GM23338 (cell line): ENCODE measurements at regions not wholly inside any gene's neighbourhood (a gene's known extent, or its start where the extent isn't known, plus 50 kb on each side); places are given as distances from the start of the nearest gene placed in this dataset.

Experiments used
- ATAC-seq: fragments of 200-7000 bp; cut with Tn5 transposase; 3 replicates; pipeline ENCODE4 v1.9.1; 2020
- DNase-seq: peaks from one replicate; pipeline ENCODE4 v3.0.0-alpha.2; 2015; ENCODE audit warnings: low spot score
- H2AFZ ChIP-seq: fragments of 200-600 bp; sonication (generic); 2 replicates; pipeline ENCODE4 v1.8.0; 2016; ENCODE audit warnings: antibody characterized with exemption, mild to moderate bottlenecking, moderate library complexity
- H3F3A ChIP-seq: fragments of 200-600 bp; sonication (generic); replicated peaks from 2 replicates; pipeline ENCODE4 v1.8.0; 2017; ENCODE audit warnings: antibody characterized with exemption, mixed run types, low read depth
- H3K27ac ChIP-seq: fragments of 200-600 bp; sonication (generic); 2 replicates; pipeline ENCODE4 v1.6.1; 2016; ENCODE audit warnings: low read depth
- H3K27me3 ChIP-seq: fragments of 200-600 bp; sonication (generic); 2 replicates; pipeline ENCODE4 v1.8.0; 2016; ENCODE audit warnings: mild to moderate bottlenecking, mixed run types, moderate library complexity; ENCODE audit not compliant: insufficient read depth
- H3K36me3 ChIP-seq: fragments of 200-600 bp; sonication (generic); 2 replicates; pipeline ENCODE4 v1.8.0; 2016; ENCODE audit warnings: mild to moderate bottlenecking; ENCODE audit not compliant: insufficient read depth
- H3K4me1 ChIP-seq: fragments of 200-600 bp; sonication (generic); 2 replicates; pipeline ENCODE4 v1.8.0; 2016; ENCODE audit warnings: mild to moderate bottlenecking, moderate library complexity; ENCODE audit not compliant: insufficient read depth
- H3K4me2 ChIP-seq: fragments of 200-600 bp; sonication (generic); 2 replicates; pipeline ENCODE4 v1.7.1; 2017; ENCODE audit warnings: mixed run types
- H3K4me3 ChIP-seq: fragments of 200-600 bp; sonication (generic); 2 replicates; pipeline ENCODE4 v1.6.1; 2016; ENCODE audit warnings: mixed run types
- H3K79me2 ChIP-seq: fragments of 200-600 bp; sonication (generic); replicated peaks from 2 replicates; pipeline ENCODE4 v1.8.0; 2017; ENCODE audit warnings: mild to moderate bottlenecking; ENCODE audit not compliant: insufficient read depth
- H3K9me2 ChIP-seq: fragments of 200-600 bp; sonication (generic); 2 replicates; pipeline ENCODE4 v1.8.0; 2017; ENCODE audit not compliant: insufficient read depth
- H4K20me1 ChIP-seq: fragments of 200-600 bp; sonication (generic); replicated peaks from 2 replicates; pipeline ENCODE4 v1.8.0; 2017; ENCODE audit warnings: mild to moderate bottlenecking; ENCODE audit not compliant: insufficient read depth
- H3K27ac Mint-ChIP-seq: 2 replicates; pipeline ENCODE4 v1.8.0; 2020; ENCODE audit warnings: inconsistent platforms, mild to moderate bottlenecking, moderate library complexity, mixed read lengths
- H3K27me3 Mint-ChIP-seq: 3 replicates; pipeline ENCODE4 v1.8.0; 2022; ENCODE audit warnings: low read depth, mild to moderate bottlenecking, moderate library complexity, mixed read lengths, inconsistent platforms; ENCODE audit not compliant: insufficient read depth, poor library complexity
- H3K36me3 Mint-ChIP-seq: 3 replicates; pipeline ENCODE4 v1.8.0; 2021; ENCODE audit warnings: low read depth, mild to moderate bottlenecking, inconsistent platforms, moderate library complexity, mixed read lengths
- H3K4me1 Mint-ChIP-seq: 3 replicates; pipeline ENCODE4 v1.8.0; 2020; ENCODE audit warnings: mild to moderate bottlenecking, inconsistent platforms, mixed read lengths
- H3K4me3 Mint-ChIP-seq: 3 replicates; pipeline ENCODE4 v1.8.0; 2021; ENCODE audit warnings: moderate library complexity, mild to moderate bottlenecking, inconsistent platforms, mixed read lengths
- H3K9me3 Mint-ChIP-seq: 3 replicates; pipeline ENCODE4 v1.8.0; 2020; ENCODE audit warnings: moderate library complexity, mild to moderate bottlenecking, inconsistent platforms, mixed read lengths
- CREB1 ChIP-seq: fragments of 250-450 bp; sonication (Bioruptor Pico); IDR thresholded peaks from 2 replicates; pipeline ENCODE4 v1.5.0; 2020; ENCODE audit warnings: low read depth, mild to moderate bottlenecking, moderate library complexity
- ETS1 ChIP-seq: IDR thresholded peaks from 2 replicates; pipeline ENCODE4 v1.6.1; 2016; ENCODE audit warnings: antibody characterized with exemption
- EZH2 ChIP-seq: fragments of 200-600 bp; sonication (generic); IDR thresholded peaks from one replicate; pipeline ENCODE4 v1.8.0; 2017; ENCODE audit warnings: antibody characterized with exemption, mild to moderate bottlenecking, low read depth; ENCODE audit not compliant: unreplicated experiment
- EZH2phosphoT487 ChIP-seq: fragments of 200-600 bp; sonication (generic); IDR thresholded peaks from one replicate; pipeline ENCODE4 v1.8.1; 2018; ENCODE audit warnings: antibody characterized with exemption; ENCODE audit not compliant: unreplicated experiment
- JUNB ChIP-seq: IDR thresholded peaks from one replicate; pipeline ENCODE4 v1.6.1; 2016; ENCODE audit warnings: antibody characterized with exemption; ENCODE audit not compliant: unreplicated experiment
- NANOG ChIP-seq: IDR thresholded peaks from 2 replicates; pipeline ENCODE4 v1.6.1; 2016; ENCODE audit warnings: antibody characterized with exemption, borderline replicate concordance
- POLR2AphosphoS5 ChIP-seq: IDR thresholded peaks from 2 replicates; pipeline ENCODE4 v1.6.1; 2016; ENCODE audit warnings: antibody characterized with exemption, low read depth
- ZNF331 ChIP-seq: fragments of 250-450 bp; sonication (Bioruptor Pico); IDR thresholded peaks from 2 replicates; pipeline ENCODE4 v1.5.0; 2020; ENCODE audit warnings: low read depth, mild to moderate bottlenecking, moderate library complexity
- TF ChIP-seq, protein P1 (sequence below): fragments of 250-450 bp; sonication (Bioruptor Pico); IDR thresholded peaks from 2 replicates; pipeline ENCODE4 v1.5.0; 2020; ENCODE audit warnings: mild to moderate bottlenecking, moderate library complexity
- TF ChIP-seq, protein P2 (sequence below): IDR thresholded peaks from one replicate; pipeline ENCODE4 v1.6.1; 2018; ENCODE audit warnings: antibody characterized with exemption; ENCODE audit not compliant: unreplicated experiment

DNA sequence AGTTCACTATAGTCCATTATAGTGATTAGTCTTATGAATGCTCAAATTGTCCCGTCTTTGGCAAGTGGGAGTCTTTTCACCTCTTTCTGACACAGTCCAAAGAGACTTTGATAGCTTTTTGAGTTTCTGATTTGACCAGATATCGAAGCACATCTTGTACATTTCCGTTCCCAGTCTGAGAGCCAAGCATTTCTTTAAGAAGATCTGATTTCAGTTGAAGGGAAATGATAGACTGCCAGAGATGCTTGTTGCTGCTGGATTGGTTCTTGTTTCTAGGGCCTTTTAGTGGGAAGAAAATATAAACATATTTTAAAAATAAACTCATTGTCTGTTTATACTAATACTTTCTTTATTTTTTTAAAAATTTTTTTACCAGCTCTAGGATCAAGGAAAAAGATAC, 54.1 kb upstream of the IER3 start (continued):
- no peak for TF ChIP-seq ETS1

DNA sequence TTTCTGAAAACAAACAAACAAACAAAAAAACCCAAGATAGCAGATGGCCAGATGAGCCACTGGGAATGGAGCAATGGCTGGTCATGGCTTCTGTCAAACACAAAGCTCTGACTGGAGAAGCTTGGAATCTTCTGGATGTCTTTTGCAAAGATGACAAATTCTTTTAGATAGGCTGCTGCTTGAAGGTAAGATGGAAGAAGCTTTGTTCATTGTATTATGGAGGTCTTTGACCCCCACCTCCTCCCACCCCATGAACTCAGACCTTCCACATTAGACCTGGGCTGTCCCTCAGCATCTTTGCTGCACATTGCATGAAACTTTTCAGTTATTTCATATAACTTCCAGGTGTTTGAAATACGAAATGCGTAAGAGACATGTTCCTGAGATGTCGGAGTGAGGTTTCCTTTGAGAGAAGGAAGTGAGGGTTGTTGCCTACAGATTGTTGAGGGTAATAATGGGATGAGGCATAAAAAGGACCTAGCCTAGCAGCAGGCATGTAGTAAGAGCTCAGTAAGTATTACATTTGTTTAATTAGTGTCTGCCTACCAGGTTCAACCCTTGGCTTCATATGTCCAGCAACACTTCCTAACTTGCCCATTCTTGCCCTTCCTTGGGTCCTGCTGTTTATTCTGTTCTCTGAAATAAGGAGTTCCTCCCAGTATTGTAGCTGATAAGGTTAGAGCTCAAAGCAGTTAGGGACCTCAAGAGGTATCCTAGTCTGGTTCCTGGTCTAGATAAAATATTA, 51.4 kb upstream of the IER3 start:
- Mint-ChIP-seq H3K27ac (no peak overlapping the region), H3K4me1 (peaks cover 4% of the 10 kb centered on the region; the same call in 2 of the 3 replicates), H3K36me3 (no peaks in the 10 kb centered on the region), H3K4me3 (no peak overlapping the region), H3K9me3 (no peaks in the 10 kb centered on the region), H3K27me3 (peaks cover 18% of the 10 kb centered on the region)
- H3K4me2 ChIP-seq = no peak overlapping the region
- no peak overlapping the region for H3K4me3 ChIP-seq
- no peaks in the 10 kb centered on the region for H3K4me1 ChIP-seq
- H3K79me2 ChIP-seq = no peaks in the 10 kb centered on the region
- H3K27me3 ChIP-seq = peaks cover 14% of the 10 kb centered on the region; the same call in 1 of the 2 replicates
- no peak overlapping the region for H3K27ac ChIP-seq
- no peaks in the 10 kb centered on the region for H3K9me2 ChIP-seq
- no peaks in the 10 kb centered on the region for H3F3A ChIP-seq
- H2AFZ ChIP-seq = no peak overlapping the region
- H4K20me1 ChIP-seq = no peaks in the 10 kb centered on the region; the same call in 1 of the 2 replicates
- no peak for ATAC-seq
- H3K36me3 ChIP-seq = no peaks in the 10 kb centered on the region
- no peak for DNase-seq
- TF ChIP-seq NANOG (no peak), EZH2 (no peak), ETS1 (no peak), POLR2AphosphoS5 (no peak), JUNB (no peak), CREB1 (CRISPR knock-in tag) (no peak), ZNF331 (CRISPR knock-in tag) (no peak), EZH2phosphoT487 (no peak)
- TF ChIP-seq, protein P1, sequence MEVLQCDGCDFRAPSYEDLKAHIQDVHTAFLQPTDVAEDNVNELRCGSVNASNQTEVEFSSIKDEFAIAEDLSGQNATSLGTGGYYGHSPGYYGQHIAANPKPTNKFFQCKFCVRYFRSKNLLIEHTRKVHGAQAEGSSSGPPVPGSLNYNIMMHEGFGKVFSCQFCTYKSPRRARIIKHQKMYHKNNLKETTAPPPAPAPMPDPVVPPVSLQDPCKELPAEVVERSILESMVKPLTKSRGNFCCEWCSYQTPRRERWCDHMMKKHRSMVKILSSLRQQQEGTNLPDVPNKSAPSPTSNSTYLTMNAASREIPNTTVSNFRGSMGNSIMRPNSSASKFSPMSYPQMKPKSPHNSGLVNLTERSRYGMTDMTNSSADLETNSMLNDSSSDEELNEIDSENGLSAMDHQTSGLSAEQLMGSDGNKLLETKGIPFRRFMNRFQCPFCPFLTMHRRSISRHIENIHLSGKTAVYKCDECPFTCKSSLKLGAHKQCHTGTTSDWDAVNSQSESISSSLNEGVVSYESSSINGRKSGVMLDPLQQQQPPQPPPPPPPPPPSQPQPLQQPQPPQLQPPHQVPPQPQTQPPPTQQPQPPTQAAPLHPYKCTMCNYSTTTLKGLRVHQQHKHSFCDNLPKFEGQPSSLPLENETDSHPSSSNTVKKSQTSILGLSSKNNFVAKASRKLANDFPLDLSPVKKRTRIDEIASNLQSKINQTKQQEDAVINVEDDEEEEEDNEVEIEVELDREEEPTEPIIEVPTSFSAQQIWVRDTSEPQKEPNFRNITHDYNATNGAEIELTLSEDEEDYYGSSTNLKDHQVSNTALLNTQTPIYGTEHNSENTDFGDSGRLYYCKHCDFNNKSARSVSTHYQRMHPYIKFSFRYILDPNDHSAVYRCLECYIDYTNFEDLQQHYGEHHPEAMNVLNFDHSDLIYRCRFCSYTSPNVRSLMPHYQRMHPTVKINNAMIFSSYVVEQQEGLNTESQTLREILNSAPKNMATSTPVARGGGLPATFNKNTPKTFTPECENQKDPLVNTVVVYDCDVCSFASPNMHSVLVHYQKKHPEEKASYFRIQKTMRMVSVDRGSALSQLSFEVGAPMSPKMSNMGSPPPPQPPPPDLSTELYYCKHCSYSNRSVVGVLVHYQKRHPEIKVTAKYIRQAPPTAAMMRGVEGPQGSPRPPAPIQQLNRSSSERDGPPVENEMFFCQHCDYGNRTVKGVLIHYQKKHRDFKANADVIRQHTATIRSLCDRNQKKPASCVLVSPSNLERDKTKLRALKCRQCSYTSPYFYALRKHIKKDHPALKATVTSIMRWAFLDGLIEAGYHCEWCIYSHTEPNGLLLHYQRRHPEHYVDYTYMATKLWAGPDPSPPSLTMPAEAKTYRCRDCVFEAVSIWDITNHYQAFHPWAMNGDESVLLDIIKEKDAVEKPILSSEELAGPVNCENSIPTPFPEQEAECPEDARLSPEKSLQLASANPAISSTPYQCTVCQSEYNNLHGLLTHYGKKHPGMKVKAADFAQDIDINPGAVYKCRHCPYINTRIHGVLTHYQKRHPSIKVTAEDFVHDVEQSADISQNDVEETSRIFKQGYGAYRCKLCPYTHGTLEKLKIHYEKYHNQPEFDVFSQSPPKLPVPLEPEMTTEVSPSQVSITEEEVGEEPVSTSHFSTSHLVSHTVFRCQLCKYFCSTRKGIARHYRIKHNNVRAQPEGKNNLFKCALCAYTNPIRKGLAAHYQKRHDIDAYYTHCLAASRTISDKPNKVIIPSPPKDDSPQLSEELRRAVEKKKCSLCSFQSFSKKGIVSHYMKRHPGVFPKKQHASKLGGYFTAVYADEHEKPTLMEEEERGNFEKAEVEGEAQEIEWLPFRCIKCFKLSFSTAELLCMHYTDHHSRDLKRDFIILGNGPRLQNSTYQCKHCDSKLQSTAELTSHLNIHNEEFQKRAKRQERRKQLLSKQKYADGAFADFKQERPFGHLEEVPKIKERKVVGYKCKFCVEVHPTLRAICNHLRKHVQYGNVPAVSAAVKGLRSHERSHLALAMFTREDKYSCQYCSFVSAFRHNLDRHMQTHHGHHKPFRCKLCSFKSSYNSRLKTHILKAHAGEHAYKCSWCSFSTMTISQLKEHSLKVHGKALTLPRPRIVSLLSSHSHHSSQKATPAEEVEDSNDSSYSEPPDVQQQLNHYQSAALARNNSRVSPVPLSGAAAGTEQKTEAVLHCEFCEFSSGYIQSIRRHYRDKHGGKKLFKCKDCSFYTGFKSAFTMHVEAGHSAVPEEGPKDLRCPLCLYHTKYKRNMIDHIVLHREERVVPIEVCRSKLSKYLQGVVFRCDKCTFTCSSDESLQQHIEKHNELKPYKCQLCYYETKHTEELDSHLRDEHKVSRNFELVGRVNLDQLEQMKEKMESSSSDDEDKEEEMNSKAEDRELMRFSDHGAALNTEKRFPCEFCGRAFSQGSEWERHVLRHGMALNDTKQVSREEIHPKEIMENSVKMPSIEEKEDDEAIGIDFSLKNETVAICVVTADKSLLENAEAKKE (CRISPR knock-in tag) = no peak
- TF ChIP-seq, protein P2, sequence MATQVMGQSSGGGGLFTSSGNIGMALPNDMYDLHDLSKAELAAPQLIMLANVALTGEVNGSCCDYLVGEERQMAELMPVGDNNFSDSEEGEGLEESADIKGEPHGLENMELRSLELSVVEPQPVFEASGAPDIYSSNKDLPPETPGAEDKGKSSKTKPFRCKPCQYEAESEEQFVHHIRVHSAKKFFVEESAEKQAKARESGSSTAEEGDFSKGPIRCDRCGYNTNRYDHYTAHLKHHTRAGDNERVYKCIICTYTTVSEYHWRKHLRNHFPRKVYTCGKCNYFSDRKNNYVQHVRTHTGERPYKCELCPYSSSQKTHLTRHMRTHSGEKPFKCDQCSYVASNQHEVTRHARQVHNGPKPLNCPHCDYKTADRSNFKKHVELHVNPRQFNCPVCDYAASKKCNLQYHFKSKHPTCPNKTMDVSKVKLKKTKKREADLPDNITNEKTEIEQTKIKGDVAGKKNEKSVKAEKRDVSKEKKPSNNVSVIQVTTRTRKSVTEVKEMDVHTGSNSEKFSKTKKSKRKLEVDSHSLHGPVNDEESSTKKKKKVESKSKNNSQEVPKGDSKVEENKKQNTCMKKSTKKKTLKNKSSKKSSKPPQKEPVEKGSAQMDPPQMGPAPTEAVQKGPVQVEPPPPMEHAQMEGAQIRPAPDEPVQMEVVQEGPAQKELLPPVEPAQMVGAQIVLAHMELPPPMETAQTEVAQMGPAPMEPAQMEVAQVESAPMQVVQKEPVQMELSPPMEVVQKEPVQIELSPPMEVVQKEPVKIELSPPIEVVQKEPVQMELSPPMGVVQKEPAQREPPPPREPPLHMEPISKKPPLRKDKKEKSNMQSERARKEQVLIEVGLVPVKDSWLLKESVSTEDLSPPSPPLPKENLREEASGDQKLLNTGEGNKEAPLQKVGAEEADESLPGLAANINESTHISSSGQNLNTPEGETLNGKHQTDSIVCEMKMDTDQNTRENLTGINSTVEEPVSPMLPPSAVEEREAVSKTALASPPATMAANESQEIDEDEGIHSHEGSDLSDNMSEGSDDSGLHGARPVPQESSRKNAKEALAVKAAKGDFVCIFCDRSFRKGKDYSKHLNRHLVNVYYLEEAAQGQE = no peak
